HEK293T (cell line): ENCODE measurements at regions not wholly inside any gene's neighbourhood (a gene's known extent, or its start where the extent isn't known, plus 50 kb on each side); places are given as distances from the start of the nearest gene placed in this dataset.

Experiments used
- ARNT ChIP-seq: fragments of 450-650 bp; IDR thresholded peaks from 2 replicates; pipeline ENCODE4 v1.6.1; 2017; ENCODE audit warnings: mild to moderate bottlenecking
- BHLHE40 ChIP-seq: fragments of 450-650 bp; IDR thresholded peaks from 2 replicates; pipeline ENCODE4 v1.6.1; 2016; ENCODE audit warnings: mild to moderate bottlenecking, moderate library complexity, borderline replicate concordance
- ELF4 ChIP-seq: fragments of 450-650 bp; IDR thresholded peaks from 2 replicates; pipeline ENCODE4 v1.6.1; 2017; ENCODE audit warnings: antibody characterized with exemption
- FOXA1 ChIP-seq: fragments of 450-650 bp; IDR thresholded peaks from 2 replicates; pipeline ENCODE4 v1.6.1; 2016; ENCODE audit warnings: mild to moderate bottlenecking
- FOXK2 ChIP-seq: fragments of 450-650 bp; IDR thresholded peaks from 2 replicates; pipeline ENCODE4 v1.6.1; 2016; ENCODE audit warnings: mild to moderate bottlenecking
- FOXM1 ChIP-seq: fragments of 450-650 bp; IDR thresholded peaks from 2 replicates; pipeline ENCODE4 v1.6.1; 2017; ENCODE audit warnings: mild to moderate bottlenecking, borderline replicate concordance
- L3MBTL2 ChIP-seq: fragments of 450-650 bp; conservative IDR thresholded peaks from 2 replicates; pipeline ENCODE4 v1.6.1; 2016; ENCODE audit warnings: mild to moderate bottlenecking
- SP1 ChIP-seq: fragments of 450-650 bp; IDR thresholded peaks from 2 replicates; pipeline ENCODE4 v1.6.1; 2017
- ZNF384 ChIP-seq: fragments of 450-650 bp; IDR thresholded peaks from 2 replicates; pipeline ENCODE4 v1.6.1; 2016

DNA sequence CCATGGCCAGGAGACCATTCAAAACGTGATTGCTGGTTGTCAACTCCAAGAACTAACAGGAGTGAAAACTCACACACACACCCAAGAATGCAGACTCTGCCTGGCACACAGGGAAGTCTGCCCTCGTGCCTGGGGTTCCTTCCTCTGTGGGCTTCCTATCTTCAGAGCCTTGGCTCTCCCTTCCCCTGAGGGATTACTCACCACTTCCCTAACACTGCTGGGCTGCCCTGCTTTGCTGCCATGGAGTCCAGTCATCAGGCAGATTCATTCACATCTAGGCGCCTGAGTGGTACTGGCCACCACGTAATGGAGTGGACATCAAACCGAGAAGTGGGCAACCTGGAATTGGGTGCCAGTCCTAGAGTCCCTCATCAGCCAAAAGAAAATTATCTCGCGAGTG is 76.4 kb upstream of the PRSS3 start:
- TF ChIP-seq ARNT = no peak
- TF ChIP-seq BHLHE40 = no peak
- no peak for TF ChIP-seq ELF4
- no peak for TF ChIP-seq L3MBTL2
- no peak for TF ChIP-seq FOXK2
- TF ChIP-seq FOXM1 = no peak
- no peak for TF ChIP-seq SP1
- no peak for TF ChIP-seq ZNF384
- no peak for TF ChIP-seq FOXA1
